SW480 (cell line): ENCODE measurements at regions not wholly inside any gene's neighbourhood (a gene's known extent, or its start where the extent isn't known, plus 50 kb on each side); places are given as distances from the start of the nearest gene placed in this dataset.
"Not testable (repeated sequence)": the region's sequence is repeated elsewhere in the genome, so short reads cannot be mapped to it uniquely, and the experiment has no call there.

ENCODE experiments used
- DNase-seq: peaks from one replicate; pipeline ENCODE4 v3.0.0-alpha.2; 2016; ENCODE audit warnings: low spot score

GRCh38 chr7:86008898-86009297, 634.8 kb upstream of the GRM3 start:
- DNase-seq: no peak

- DNase-seq: no peak
Measured at GRCh38 chr7:86006909-86007308, 636.8 kb upstream of the GRM3 start.

- no peak for DNase-seq
Measured at GRCh38 chr7:86002858-86003257, 640.9 kb upstream of the GRM3 start.

GRCh38 chr7:85997515-85997914, 646.2 kb upstream of the GRM3 start:
- no peak for DNase-seq

- DNase-seq: no peak
Measured at GRCh38 chr7:85995101-85995500, 648.6 kb upstream of the GRM3 start.

- no peak for DNase-seq
Measured at GRCh38 chr7:85980740-85981139, 663.0 kb upstream of the GRM3 start.

GRCh38 chr7:85974176-85974575, 669.5 kb upstream of the GRM3 start:
- DNase-seq: no peak

GRCh38 chr7:85972504-85973141, 671.1 kb upstream of the GRM3 start:
- no peak for DNase-seq

GRCh38 chr7:85954961-85955360, 688.7 kb upstream of the GRM3 start:
- no peak for DNase-seq

GRCh38 chr7:85950871-85951270, 692.8 kb upstream of the GRM3 start:
- no peak for DNase-seq

- DNase-seq: no peak
Measured at GRCh38 chr7:85950418-85950817, 693.3 kb upstream of the GRM3 start.

GRCh38 chr7:85947767-85948166, 695.9 kb upstream of the GRM3 start:
- no peak for DNase-seq

GRCh38 chr7:85940798-85941197, 702.9 kb upstream of the GRM3 start:
- DNase-seq: no peak

- DNase-seq: no peak
Measured at GRCh38 chr7:85931919-85932318, 711.8 kb upstream of the GRM3 start.

- no peak for DNase-seq
Measured at GRCh38 chr7:85928500-85928899, 715.2 kb upstream of the GRM3 start.

- DNase-seq: no peak
Measured at GRCh38 chr7:85927226-85927625, 716.5 kb upstream of the GRM3 start.

- DNase-seq: no peak
Measured at GRCh38 chr7:85924062-85924461, 719.6 kb upstream of the GRM3 start.

- DNase-seq: no peak
Measured at GRCh38 chr7:85916016-85916415, 727.7 kb upstream of the GRM3 start.

GRCh38 chr7:85914437-85914836, 727.6 kb upstream of the SEMA3D start:
- no peak for DNase-seq

- DNase-seq: no peak
Measured at GRCh38 chr7:85908051-85908450, 721.2 kb upstream of the SEMA3D start.

- no peak for DNase-seq
Measured at GRCh38 chr7:85897967-85898366, 711.1 kb upstream of the SEMA3D start.

- no peak for DNase-seq
Measured at GRCh38 chr7:85896531-85896930, 709.7 kb upstream of the SEMA3D start.

- DNase-seq: no peak
Measured at GRCh38 chr7:85895835-85896234, 709.0 kb upstream of the SEMA3D start.

- DNase-seq: not testable (repeated sequence)
Measured at GRCh38 chr7:85891900-85892299, 705.0 kb upstream of the SEMA3D start.
